ENCODE measurements at regions not wholly inside any gene's neighbourhood (a gene's known extent, or its start where the extent isn't known, plus 50 kb on each side); places are given as distances from the start of the nearest gene placed in this dataset.

- TF ChIP-seq EZH2phosphoT487 (IDR thresholded peaks at IDR 0.05; ENCODE audit: low read length) (no peak), CTCF (IDR thresholded peaks at IDR 0.05; ENCODE audit: low read length) (no peak)
Observed at GRCh38 chr1:222038971-222039370, 297.1 kb upstream of the DUSP10 start.
